ENCODE measurements at regions not wholly inside any gene's neighbourhood (a gene's known extent, or its start where the extent isn't known, plus 50 kb on each side); places are given as distances from the start of the nearest gene placed in this dataset.
"Not testable (repeated sequence)": the region's sequence is repeated elsewhere in the genome, so short reads cannot be mapped to it uniquely, and the experiment has no call there.

DNA sequence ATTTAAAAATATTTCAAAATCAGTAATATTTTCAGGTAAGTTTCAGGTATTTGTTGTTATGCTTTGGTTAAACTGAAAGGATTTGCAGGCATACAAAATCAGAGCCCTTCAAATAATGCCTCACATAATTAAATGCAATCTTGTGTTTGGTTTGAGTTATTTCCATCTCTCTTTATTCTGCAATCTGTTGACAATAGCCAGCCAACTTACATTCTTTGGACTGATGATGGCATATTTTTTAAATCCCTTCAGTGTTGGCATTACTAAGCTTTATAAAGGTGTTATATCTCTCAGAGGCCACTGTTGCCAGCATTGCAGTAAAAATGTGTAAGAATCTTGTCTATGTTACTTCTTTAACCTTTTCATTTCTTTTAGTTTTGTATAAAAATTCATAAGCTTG is 257.2 kb upstream of the RFC3 start:
- DNase-seq (ENCODE audit: low spot score) = no peak
- Mint-ChIP-seq H3K36me3 (no peaks in the 10 kb centered on the region), H3K27me3 (peaks cover 12 to 14% of the 10 kb centered on the region in 2 donors), H3K4me3 (no peak overlapping the region), H3K27ac (no peak overlapping the region), H3K4me1 (ENCODE audit: low read depth in 2 of 2) (no peaks in the 10 kb centered on the region), H3K9me3 (no peaks in the 10 kb centered on the region)
- no peak for ATAC-seq

GRCh38 chr13:33561627-33562026 is 256.3 kb upstream of the RFC3 start:
- DNase-seq (ENCODE audit: low spot score) (no peak), ATAC-seq (no peak)
- H3K27ac Mint-ChIP-seq = no peak overlapping the region
- no peaks in the 10 kb centered on the region for H3K9me3 Mint-ChIP-seq
- peaks cover 12 to 14% of the 10 kb centered on the region in 2 donors for H3K27me3 Mint-ChIP-seq
- H3K4me1 Mint-ChIP-seq (ENCODE audit: low read depth in 2 of 2) = no peaks in the 10 kb centered on the region
- H3K4me3 Mint-ChIP-seq = no peak overlapping the region
- H3K36me3 Mint-ChIP-seq = no peaks in the 10 kb centered on the region

GRCh38 chr13:33571618-33572017 is 246.3 kb upstream of the RFC3 start:
- Mint-ChIP-seq H3K36me3 (no peaks in the 10 kb centered on the region), H3K9me3 (peaks cover 3% of the 10 kb centered on the region), H3K27me3 (peaks cover 0 to 16% of the 10 kb centered on the region in 2 donors), H3K4me3 (no peak overlapping the region), H3K27ac (no peak overlapping the region), H3K4me1 (ENCODE audit: low read depth in 2 of 2) (no peaks in the 10 kb centered on the region)
- ATAC-seq = no peak
- DNase-seq (ENCODE audit: low spot score) = no peak

GRCh38 chr13:33572322-33572721 is 245.6 kb upstream of the RFC3 start:
- DNase-seq (ENCODE audit: low spot score); H3K27ac Mint-ChIP-seq; ATAC-seq; H3K4me3 Mint-ChIP-seq; H3K9me3 Mint-ChIP-seq; H3K4me1 Mint-ChIP-seq (ENCODE audit: low read depth in 2 of 2); H3K36me3 Mint-ChIP-seq: not testable (repeated sequence)
- peaks cover 7 to 18% of the 10 kb centered on the region in 2 donors for H3K27me3 Mint-ChIP-seq

- Mint-ChIP-seq H3K4me3 (no peak overlapping the region), H3K4me1 (ENCODE audit: low read depth in 2 of 2) (no peaks in the 10 kb centered on the region), H3K27ac (no peak overlapping the region), H3K36me3 (no peaks in the 10 kb centered on the region), H3K27me3 (peaks cover 26 to 32% of the 10 kb centered on the region in 2 donors), H3K9me3 (peaks cover 3% of the 10 kb centered on the region)
- DNase-seq (ENCODE audit: low spot score) = no peak
- ATAC-seq = no peak
Observed at GRCh38 chr13:33575378-33575777, 242.6 kb upstream of the RFC3 start.

- H3K36me3 Mint-ChIP-seq = no peaks in the 10 kb centered on the region
- H3K4me1 Mint-ChIP-seq (ENCODE audit: low read depth in 2 of 2) = no peaks in the 10 kb centered on the region
- peaks cover 3% of the 10 kb centered on the region for H3K9me3 Mint-ChIP-seq
- DNase-seq (ENCODE audit: low spot score) = no peak
- no peak overlapping the region for H3K27ac Mint-ChIP-seq
- peaks cover 22 to 34% of the 10 kb centered on the region in 2 donors for H3K27me3 Mint-ChIP-seq
- ATAC-seq = no peak
- no peak overlapping the region for H3K4me3 Mint-ChIP-seq
Observed at GRCh38 chr13:33577007-33577406, 240.9 kb upstream of the RFC3 start.

- Mint-ChIP-seq H3K36me3 (no peaks in the 10 kb centered on the region), H3K27ac (no peak overlapping the region), H3K9me3 (no peaks in the 10 kb centered on the region), H3K4me3 (no peak overlapping the region), H3K27me3 (peaks cover 19 to 34% of the 10 kb centered on the region in 2 donors), H3K4me1 (ENCODE audit: low read depth in 2 of 2) (no peaks in the 10 kb centered on the region)
- ATAC-seq = no peak
- DNase-seq (ENCODE audit: low spot score) = no peak
Observed at GRCh38 chr13:33578786-33579185, 239.2 kb upstream of the RFC3 start.

DNA sequence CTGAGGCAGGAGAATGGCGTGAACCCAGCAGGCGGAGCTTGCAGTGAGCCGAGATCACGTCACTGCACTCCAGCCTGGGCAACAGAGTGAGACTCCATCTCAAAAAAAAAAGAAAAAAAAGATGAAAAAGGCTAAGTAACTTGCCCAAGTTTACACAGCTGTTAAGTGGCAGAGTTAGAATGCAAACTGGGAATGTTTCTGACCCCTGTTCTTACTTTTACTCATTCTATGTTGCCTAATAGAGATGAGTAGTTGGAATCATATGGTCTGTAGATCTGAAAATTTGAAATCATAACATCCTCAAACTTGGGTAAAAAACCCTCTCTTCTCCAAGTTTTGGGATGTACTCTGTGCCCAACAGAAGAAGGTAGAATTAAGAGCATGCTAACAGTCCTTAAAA is 235.8 kb upstream of the RFC3 start:
- Mint-ChIP-seq H3K4me3 (no peak overlapping the region), H3K27ac (no peak overlapping the region), H3K36me3 (no peaks in the 10 kb centered on the region), H3K9me3 (no peaks in the 10 kb centered on the region), H3K4me1 (ENCODE audit: low read depth in 2 of 2) (no peaks in the 10 kb centered on the region), H3K27me3 (peaks cover 16 to 29% of the 10 kb centered on the region in 2 donors)
- ATAC-seq = no peak
- DNase-seq (ENCODE audit: low spot score) = no peak

DNA sequence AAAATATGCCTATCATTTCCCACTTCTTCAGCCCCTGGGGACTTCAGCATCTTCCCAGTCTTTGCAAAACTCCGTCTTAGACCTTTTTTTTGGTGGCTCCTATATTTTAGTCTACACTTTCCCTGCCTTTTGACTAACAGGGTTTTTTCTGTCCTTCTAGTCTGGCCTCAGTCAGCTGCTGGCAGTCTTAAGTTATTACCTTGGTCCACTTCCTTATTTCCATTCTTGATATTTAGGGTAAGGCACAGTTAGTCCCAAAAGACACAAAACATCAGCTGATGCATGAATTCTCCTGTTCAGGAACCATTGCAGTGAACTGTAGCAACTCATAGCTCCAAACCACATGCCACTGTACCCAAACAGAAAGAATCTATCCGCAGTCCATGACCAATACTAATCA is 234.6 kb upstream of the RFC3 start:
- no peak overlapping the region for H3K27ac Mint-ChIP-seq
- no peaks in the 10 kb centered on the region for H3K4me1 Mint-ChIP-seq (ENCODE audit: low read depth in 2 of 2)
- H3K9me3 Mint-ChIP-seq = no peaks in the 10 kb centered on the region
- peaks cover 12 to 18% of the 10 kb centered on the region in 2 donors for H3K27me3 Mint-ChIP-seq
- DNase-seq (ENCODE audit: low spot score) (no peak), ATAC-seq (no peak)
- H3K4me3 Mint-ChIP-seq = no peak overlapping the region
- no peaks in the 10 kb centered on the region for H3K36me3 Mint-ChIP-seq

DNA sequence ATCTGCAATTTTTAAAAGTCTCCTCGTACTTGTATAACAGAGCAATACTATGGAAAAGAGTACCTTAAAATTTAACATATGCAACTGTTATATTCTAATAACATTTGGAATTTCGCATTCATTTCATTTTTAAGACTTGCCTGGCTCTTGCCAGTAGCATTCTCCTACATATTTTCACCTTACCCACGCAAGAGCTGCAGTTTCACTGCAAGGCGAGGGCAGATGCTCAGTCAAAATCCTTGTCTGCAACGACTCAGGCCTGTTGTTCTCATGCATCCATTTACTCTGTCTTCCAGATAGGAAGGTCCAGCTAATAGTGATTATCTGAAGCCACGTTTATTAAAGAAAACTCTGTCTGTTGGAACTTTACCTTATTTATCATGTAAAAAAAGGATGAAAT is 227.0 kb upstream of the RFC3 start:
- ATAC-seq = no peak
- no peaks in the 10 kb centered on the region for H3K9me3 Mint-ChIP-seq
- peaks cover 6% of the 10 kb centered on the region in 2 donors for H3K27me3 Mint-ChIP-seq
- no peaks in the 10 kb centered on the region for H3K36me3 Mint-ChIP-seq
- H3K27ac Mint-ChIP-seq = no peak overlapping the region
- no peak for DNase-seq (ENCODE audit: low spot score)
- no peak overlapping the region for H3K4me3 Mint-ChIP-seq
- no peaks in the 10 kb centered on the region for H3K4me1 Mint-ChIP-seq (ENCODE audit: low read depth in 2 of 2)

DNA sequence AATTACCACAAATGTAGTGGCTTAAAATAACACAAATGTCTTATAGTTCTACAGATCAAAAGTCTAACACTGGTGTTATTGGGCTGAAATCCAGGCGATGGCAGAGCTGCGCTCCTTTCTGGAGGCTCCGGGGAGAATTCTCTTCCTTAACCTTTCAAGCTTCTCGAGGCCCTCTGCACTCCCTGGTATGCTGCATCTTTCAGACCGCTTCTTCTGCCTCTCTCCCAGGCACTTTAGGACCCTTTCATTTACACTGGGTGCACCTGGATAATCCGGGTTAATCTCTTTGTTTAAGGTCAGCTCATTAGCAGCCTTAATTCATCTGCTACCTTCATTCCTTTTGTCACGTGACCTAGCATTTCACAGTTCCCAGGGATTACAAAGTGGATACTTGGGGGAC is 211.3 kb upstream of the RFC3 start:
- H3K27me3 Mint-ChIP-seq = peaks cover 0 to 11% of the 10 kb centered on the region in 2 donors
- ATAC-seq (no peak), DNase-seq (ENCODE audit: low spot score) (no peak)
- H3K27ac Mint-ChIP-seq = no peak overlapping the region
- no peak overlapping the region for H3K4me3 Mint-ChIP-seq
- peaks cover 0 to 12% of the 10 kb centered on the region in 2 donors for H3K4me1 Mint-ChIP-seq (ENCODE audit: low read depth in 2 of 2)
- H3K9me3 Mint-ChIP-seq = peaks cover 4% of the 10 kb centered on the region
- H3K36me3 Mint-ChIP-seq = peaks cover 10% of the 10 kb centered on the region

DNA sequence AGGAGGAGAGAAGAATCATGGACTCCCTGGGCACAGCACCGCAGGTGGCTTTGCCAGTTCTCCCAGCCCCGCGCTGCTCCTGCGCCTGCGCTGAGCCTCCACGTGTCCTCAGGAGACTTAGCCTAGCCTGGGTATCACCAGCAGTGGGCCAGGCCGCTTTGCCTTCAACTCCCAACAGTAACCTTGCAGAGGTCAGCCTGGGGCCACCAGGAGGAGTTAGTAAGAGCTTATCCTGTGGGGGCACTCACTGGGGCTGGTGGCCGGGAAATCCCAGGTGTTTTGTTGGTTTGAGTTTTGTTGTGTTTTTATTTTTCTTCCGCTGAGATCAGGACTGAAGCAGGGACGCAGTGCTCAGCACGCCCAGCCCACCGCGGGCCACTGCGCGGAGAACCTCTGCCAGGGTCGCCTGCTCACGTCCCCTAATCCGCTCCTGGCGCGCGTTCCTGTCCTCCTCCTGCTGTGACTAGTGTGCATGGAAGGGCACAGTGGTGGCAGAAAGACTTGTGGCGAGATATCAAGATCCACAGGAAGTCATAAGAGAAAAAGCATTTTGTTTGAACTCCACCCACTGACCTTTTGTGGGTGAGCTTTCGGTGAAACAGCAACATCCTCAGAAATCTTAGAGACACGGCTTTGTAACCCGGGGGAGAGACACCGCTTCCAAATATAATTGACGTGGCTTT is 207.4 kb upstream of the RFC3 start:
- DNase-seq (ENCODE audit: low spot score) (no peak), ATAC-seq (peak in 1 of 2 donors; percentile 70)
- peaks cover 13 to 17% of the 10 kb centered on the region in 2 donors for H3K27me3 Mint-ChIP-seq
- H3K4me3 Mint-ChIP-seq = peak overlapping the region; percentile 85
- H3K27ac Mint-ChIP-seq = peak overlapping the region; percentile 39 to 71
- no peaks in the 10 kb centered on the region for H3K36me3 Mint-ChIP-seq
- H3K9me3 Mint-ChIP-seq = peaks cover 2% of the 10 kb centered on the region
- H3K4me1 Mint-ChIP-seq (ENCODE audit: low read depth in 2 of 2) = peaks cover 0 to 28% of the 10 kb centered on the region in 2 donors

DNA sequence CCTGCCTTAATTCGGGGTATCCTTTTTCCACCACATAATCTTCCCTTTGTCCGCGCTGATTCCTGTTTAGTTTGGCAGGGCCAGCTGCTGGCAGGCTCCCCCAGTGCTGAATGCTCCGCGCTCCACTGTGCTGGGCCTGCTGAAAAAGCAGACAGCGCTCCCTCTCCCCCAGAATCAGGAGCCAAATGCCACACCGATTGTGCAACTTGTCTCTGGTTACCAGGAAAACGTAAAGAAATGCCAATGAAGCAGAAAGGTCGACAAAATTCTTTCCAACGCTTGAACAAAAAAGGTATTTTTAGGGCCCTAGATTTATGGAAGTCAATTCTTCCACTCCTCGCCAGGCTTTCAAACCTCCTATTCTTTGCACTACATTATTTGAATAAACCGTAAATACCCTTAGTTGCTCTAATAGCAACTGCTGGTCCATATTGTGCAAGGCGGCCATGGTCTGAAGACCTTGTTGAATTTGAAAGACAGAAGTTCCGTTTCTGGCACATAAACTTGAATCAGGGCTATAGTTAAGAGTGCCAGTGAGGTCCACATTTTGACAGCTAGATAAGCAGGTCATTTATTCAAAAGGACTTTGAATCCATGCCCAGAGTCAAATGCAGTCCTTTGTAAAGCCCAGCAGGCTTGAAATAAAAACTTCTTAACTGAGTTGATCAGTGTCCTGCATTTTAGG is 206.7 kb upstream of the RFC3 start:
- DNase-seq (ENCODE audit: low spot score) (no peak), ATAC-seq (no peak)
- peaks cover 6% of the 10 kb centered on the region for H3K9me3 Mint-ChIP-seq
- H3K27me3 Mint-ChIP-seq = peaks cover 17 to 18% of the 10 kb centered on the region in 2 donors
- H3K4me3 Mint-ChIP-seq = peak overlapping the region; percentile 85
- peaks cover 0 to 28% of the 10 kb centered on the region in 2 donors for H3K4me1 Mint-ChIP-seq (ENCODE audit: low read depth in 2 of 2)
- H3K36me3 Mint-ChIP-seq = no peaks in the 10 kb centered on the region
- peak overlapping the region; percentile 39 to 71 for H3K27ac Mint-ChIP-seq

Measured in natural killer cell treated with Interleukin-12 subunit alpha and Interleukin-12 subunit beta and Interleukin-15 and Interleukin-18, amount 100 ng/mL, for 72 hours (primary cell).